Coronary artery (tissue), 2 donors: ENCODE measurements at regions not wholly inside any gene's neighbourhood (a gene's known extent, or its start where the extent isn't known, plus 50 kb on each side); places are given as distances from the start of the nearest gene placed in this dataset.

Source experiments
- DNase-seq: peaks from one replicate; pipeline ENCODE4 v3.0.0-alpha.2; 2017; ENCODE audit warnings: low spot score
- H3K27ac ChIP-seq, 2 donors: fragments of 200-600 bp; sonication (generic); one replicate each; pipeline ENCODE4 v1.5.1; 2016 to 2019
- H3K4me3 ChIP-seq: fragments of 200-600 bp; sonication (generic); 2 replicates; pipeline ENCODE4 v1.5.1; 2016; ENCODE audit warnings: mild to moderate bottlenecking, moderate library complexity
- TF ChIP-seq, protein P1 (sequence below): fragments of 200-600 bp; sonication (generic); IDR thresholded peaks from one replicate; pipeline ENCODE4 v1.5.1; 2019; ENCODE audit warnings: antibody characterized with exemption

DNA sequence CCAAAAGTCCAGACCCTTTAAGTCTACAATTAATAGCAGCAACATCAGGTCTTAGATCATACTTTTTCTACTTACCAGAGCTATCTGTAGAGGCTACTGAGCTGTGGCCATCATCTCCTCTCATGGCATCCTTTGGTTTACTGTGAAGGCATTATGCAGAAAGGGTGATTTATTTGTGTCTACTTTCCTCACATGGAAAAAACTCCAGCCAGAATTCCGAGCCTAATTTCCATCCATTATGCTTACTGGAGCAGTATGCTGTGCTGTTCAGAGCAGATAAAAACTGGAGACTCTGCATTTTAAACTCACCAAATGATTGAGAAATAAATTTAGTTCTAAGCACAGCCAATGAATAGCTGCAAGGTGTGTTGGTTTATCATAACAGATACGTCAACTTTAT, 581.8 kb downstream of the ETS1 start:
- TF ChIP-seq, protein P1, sequence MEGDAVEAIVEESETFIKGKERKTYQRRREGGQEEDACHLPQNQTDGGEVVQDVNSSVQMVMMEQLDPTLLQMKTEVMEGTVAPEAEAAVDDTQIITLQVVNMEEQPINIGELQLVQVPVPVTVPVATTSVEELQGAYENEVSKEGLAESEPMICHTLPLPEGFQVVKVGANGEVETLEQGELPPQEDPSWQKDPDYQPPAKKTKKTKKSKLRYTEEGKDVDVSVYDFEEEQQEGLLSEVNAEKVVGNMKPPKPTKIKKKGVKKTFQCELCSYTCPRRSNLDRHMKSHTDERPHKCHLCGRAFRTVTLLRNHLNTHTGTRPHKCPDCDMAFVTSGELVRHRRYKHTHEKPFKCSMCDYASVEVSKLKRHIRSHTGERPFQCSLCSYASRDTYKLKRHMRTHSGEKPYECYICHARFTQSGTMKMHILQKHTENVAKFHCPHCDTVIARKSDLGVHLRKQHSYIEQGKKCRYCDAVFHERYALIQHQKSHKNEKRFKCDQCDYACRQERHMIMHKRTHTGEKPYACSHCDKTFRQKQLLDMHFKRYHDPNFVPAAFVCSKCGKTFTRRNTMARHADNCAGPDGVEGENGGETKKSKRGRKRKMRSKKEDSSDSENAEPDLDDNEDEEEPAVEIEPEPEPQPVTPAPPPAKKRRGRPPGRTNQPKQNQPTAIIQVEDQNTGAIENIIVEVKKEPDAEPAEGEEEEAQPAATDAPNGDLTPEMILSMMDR: no peak
- H3K27ac ChIP-seq: no peak overlapping the region
- no peak overlapping the region for H3K4me3 ChIP-seq
- DNase-seq: no peak

GRCh38 chr11:127998421-127998820, 588.9 kb downstream of the ETS1 start:
- DNase-seq: no peak
- TF ChIP-seq, protein P1: no peak
- H3K4me3 ChIP-seq: no peak overlapping the region
- no peak overlapping the region for H3K27ac ChIP-seq

DNA sequence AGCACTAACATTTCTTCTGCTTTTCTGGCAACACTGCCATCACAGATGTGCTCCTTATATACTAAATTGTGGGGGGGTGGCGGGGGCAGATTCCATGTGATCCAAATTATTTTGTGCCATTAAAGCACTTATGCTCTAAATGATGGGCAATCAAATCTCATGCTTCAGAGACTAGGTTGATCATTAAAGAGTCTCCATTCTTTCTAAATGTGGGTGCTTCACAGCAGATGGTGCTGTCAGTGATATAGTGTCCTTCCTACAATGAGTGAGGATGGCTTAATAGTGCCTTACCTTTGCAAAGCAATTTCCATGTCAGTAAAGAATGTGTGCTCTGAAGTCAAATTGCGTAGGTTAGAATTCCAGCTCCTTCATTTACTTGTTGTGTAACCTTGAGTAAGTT, 589.8 kb downstream of the ETS1 start:
- Histone ChIP-seq H3K4me3 (no peak overlapping the region), H3K27ac (no peak overlapping the region)
- TF ChIP-seq, protein P1: no peak
- no peak for DNase-seq

DNA sequence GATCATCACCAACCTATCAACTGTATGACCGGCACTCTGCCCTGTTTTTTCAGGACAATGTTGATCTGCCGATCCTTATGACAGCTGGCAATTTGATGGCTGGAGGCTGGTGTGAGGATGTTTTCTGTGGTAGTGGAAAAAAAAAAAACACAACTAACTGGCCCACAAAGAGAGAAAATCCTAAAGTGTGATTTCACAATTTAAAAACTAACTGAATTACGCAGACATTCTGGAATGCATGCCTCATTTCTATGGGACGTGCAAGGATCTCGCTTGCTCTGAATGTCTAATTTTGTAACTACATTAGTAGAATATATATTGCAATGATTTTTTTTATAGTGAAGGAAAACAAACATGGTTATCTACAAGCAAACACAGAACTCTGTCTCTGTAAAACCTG, 590.5 kb downstream of the ETS1 start:
- no peak overlapping the region for H3K4me3 ChIP-seq
- no peak overlapping the region for H3K27ac ChIP-seq
- TF ChIP-seq, protein P1: no peak
- no peak for DNase-seq

DNA sequence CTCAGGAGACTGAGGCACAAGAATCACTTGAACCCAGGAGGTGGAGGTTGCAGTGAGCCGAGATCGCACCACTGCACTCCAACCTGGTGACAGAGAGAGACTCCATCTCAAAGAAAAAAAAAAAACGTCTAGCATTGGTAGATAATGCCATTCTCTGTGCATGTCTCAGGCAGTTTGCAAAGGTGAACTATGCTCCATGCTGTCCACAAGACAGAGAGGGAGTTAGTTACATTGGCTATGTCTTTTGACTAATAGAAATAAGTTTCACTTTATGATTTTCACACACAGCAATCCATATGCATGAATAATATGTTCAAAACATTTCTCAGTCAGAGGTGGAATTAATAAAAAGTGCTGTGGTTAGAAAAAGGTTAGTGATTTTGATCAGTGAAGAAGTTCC, 591.4 kb downstream of the ETS1 start:
- H3K4me3 ChIP-seq: no peak overlapping the region
- no peak overlapping the region for H3K27ac ChIP-seq
- no peak for DNase-seq
- TF ChIP-seq, protein P1: no peak

- DNase-seq: no peak
- no peak overlapping the region for H3K27ac ChIP-seq
- no peak overlapping the region for H3K4me3 ChIP-seq
- TF ChIP-seq, protein P1: no peak
Measured at GRCh38 chr11:127994736-127995135, 592.6 kb downstream of the ETS1 start.

GRCh38 chr11:127993788-127994187, 593.6 kb downstream of the ETS1 start:
- DNase-seq: no peak
- Histone ChIP-seq H3K4me3 (no peak overlapping the region), H3K27ac (no peak overlapping the region)
- TF ChIP-seq, protein P1: no peak
